ENCODE measurements at regions not wholly inside any gene's neighbourhood (a gene's known extent, or its start where the extent isn't known, plus 50 kb on each side); places are given as distances from the start of the nearest gene placed in this dataset.

DNA sequence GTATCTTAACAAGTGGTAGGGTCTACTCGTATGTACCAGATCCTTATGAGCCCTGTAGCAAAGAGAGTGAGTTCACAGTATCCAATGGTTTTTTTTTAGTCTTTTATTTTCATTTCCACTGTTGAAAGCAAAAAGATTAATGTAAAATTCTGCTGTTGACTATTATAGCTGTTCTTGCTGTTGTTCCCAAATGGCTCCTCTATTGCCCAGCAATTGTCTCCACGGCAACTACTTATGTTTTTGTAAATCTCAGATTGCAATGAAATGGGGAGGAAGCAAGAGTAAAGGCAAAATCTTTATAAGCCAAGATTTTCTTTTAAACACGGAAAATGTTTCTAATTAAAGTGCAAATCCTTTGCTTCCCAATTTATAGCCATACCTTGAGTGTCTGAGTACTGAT lies 406.1 kb downstream of the EPM2A start:
- Mint-ChIP-seq H3K27ac (ENCODE audit: unreplicated experiment) (no peak overlapping the region), H3K4me3 (ENCODE audit: low read depth, unreplicated experiment) (no peak overlapping the region)
- BruUV-seq (replicated peaks): no TSS peak

DNA sequence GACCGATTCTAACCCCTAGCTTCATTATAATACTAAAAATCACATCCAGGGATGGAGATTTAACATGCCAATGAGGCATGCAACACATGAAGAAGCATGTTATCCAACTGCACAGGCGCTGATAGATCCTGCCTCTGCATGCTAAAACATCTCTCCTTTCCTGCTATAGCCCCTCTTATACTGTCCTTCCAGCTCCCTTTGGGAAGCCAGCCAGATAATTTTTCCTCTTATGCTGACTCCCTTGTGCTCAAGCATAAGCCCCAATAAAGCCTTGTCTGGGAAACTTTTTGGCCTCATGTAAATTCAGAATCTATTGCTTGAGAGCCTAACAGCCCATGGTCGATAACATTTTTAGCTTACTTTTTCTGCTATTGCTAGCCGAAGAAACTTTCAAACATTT lies 404.3 kb downstream of the EPM2A start:
- intact Hi-C loops (cut with micrococcal nuclease; ENCODE audit: unreplicated experiment): no loop called here
- H3K9me3 Mint-ChIP-seq (ENCODE audit: low read depth, unreplicated experiment): no peaks in the 10 kb centered on the region
- DNase-seq: no peak
- no TSS peak for BruUV-seq (replicated peaks)
- H3K27me3 Mint-ChIP-seq (ENCODE audit: unreplicated experiment): no peaks in the 10 kb centered on the region
- no peaks in the 10 kb centered on the region for H3K36me3 Mint-ChIP-seq (ENCODE audit: insufficient read depth, unreplicated experiment)
- TF ChIP-seq, protein P1, sequence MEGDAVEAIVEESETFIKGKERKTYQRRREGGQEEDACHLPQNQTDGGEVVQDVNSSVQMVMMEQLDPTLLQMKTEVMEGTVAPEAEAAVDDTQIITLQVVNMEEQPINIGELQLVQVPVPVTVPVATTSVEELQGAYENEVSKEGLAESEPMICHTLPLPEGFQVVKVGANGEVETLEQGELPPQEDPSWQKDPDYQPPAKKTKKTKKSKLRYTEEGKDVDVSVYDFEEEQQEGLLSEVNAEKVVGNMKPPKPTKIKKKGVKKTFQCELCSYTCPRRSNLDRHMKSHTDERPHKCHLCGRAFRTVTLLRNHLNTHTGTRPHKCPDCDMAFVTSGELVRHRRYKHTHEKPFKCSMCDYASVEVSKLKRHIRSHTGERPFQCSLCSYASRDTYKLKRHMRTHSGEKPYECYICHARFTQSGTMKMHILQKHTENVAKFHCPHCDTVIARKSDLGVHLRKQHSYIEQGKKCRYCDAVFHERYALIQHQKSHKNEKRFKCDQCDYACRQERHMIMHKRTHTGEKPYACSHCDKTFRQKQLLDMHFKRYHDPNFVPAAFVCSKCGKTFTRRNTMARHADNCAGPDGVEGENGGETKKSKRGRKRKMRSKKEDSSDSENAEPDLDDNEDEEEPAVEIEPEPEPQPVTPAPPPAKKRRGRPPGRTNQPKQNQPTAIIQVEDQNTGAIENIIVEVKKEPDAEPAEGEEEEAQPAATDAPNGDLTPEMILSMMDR (IDR thresholded peaks at IDR 0.05; ENCODE audit: unreplicated experiment): no peak
- no peak overlapping the region for H3K27ac Mint-ChIP-seq (ENCODE audit: unreplicated experiment)
- H3K4me1 Mint-ChIP-seq (ENCODE audit: low read depth, unreplicated experiment): no peaks in the 10 kb centered on the region
- no peak overlapping the region for H3K4me3 Mint-ChIP-seq (ENCODE audit: low read depth, unreplicated experiment)
- CTCF ChIA-PET: no interaction called here

More for the DNA sequence above, 406.1 kb downstream of the EPM2A start:
- TF ChIP-seq, protein P1 (IDR thresholded peaks at IDR 0.05; ENCODE audit: unreplicated experiment): no peak
- no peak for DNase-seq
- Mint-ChIP-seq H3K36me3 (ENCODE audit: insufficient read depth, unreplicated experiment) (no peaks in the 10 kb centered on the region), H3K27me3 (ENCODE audit: unreplicated experiment) (no peaks in the 10 kb centered on the region), H3K9me3 (ENCODE audit: low read depth, unreplicated experiment) (no peaks in the 10 kb centered on the region), H3K4me1 (ENCODE audit: low read depth, unreplicated experiment) (no peaks in the 10 kb centered on the region)
- CTCF ChIA-PET: interaction anchor here (0.6 to 0.9 kb wide), 2 partner anchors 11 to 305 kb away, joined by 3 to 6 read pairs; no protein-coding TSS in a partner anchor
- intact Hi-C loops (cut with micrococcal nuclease; ENCODE audit: unreplicated experiment): no loop called here

DNA sequence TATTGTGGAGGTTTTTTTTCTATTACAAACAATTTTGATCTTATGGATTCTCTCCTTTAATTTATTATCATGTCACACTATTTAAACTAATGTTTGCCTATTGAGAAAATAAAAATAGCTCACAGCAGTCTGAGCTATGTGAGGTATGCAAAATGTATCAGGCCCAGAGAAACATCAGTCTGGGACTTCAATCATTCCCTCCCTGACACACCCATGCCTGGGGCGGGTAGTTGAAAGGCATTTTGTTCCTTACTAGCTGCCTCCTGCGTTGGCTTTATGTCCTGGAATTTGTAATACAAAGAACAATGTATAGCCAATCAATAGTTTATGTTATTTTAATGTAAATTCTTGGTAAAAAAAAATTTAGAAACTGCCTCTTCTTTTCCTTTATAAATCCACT lies 403.3 kb downstream of the EPM2A start:
- H3K27me3 Mint-ChIP-seq (ENCODE audit: unreplicated experiment): no peaks in the 10 kb centered on the region
- BruUV-seq (replicated peaks): no TSS peak
- H3K9me3 Mint-ChIP-seq (ENCODE audit: low read depth, unreplicated experiment): no peaks in the 10 kb centered on the region
- intact Hi-C loops (cut with micrococcal nuclease; ENCODE audit: unreplicated experiment): no loop called here
- TF ChIP-seq, protein P1 (IDR thresholded peaks at IDR 0.05; ENCODE audit: unreplicated experiment): no peak
- no peak for DNase-seq
- no peaks in the 10 kb centered on the region for H3K4me1 Mint-ChIP-seq (ENCODE audit: low read depth, unreplicated experiment)
- H3K4me3 Mint-ChIP-seq (ENCODE audit: low read depth, unreplicated experiment): no peak overlapping the region
- CTCF ChIA-PET: no interaction called here
- H3K27ac Mint-ChIP-seq (ENCODE audit: unreplicated experiment): no peak overlapping the region
- H3K36me3 Mint-ChIP-seq (ENCODE audit: insufficient read depth, unreplicated experiment): no peaks in the 10 kb centered on the region

DNA sequence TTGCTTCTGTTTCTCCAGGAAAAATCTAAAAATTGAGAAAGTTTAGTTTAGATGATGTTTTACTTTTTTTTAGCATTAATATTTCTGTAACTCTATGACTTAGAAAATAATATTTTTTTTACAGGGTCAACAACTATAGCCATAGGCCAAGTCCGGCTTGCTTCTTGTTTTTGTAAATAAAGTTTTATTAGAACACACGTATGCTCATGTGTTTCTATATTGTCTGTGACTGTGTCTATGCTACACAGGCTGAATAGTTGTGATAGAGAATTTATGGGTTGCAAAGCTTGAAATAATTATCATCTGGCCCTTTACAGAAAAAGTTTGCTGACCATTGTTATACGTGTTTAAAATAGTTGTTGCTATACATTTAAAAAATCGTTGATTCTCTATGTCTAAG lies 399.2 kb downstream of the EPM2A start:
- CTCF ChIA-PET: no interaction called here
- Mint-ChIP-seq H3K4me1 (ENCODE audit: low read depth, unreplicated experiment) (no peaks in the 10 kb centered on the region), H3K27ac (ENCODE audit: unreplicated experiment) (no peak overlapping the region), H3K27me3 (ENCODE audit: unreplicated experiment) (no peaks in the 10 kb centered on the region), H3K4me3 (ENCODE audit: low read depth, unreplicated experiment) (no peak overlapping the region), H3K9me3 (ENCODE audit: low read depth, unreplicated experiment) (no peaks in the 10 kb centered on the region), H3K36me3 (ENCODE audit: insufficient read depth, unreplicated experiment) (no peaks in the 10 kb centered on the region)
- intact Hi-C loops (cut with micrococcal nuclease; ENCODE audit: unreplicated experiment): no loop called here
- no TSS peak for BruUV-seq (replicated peaks)
- TF ChIP-seq, protein P1 (IDR thresholded peaks at IDR 0.05; ENCODE audit: unreplicated experiment): no peak
- no peak for DNase-seq
